PC-9 (cell line): ENCODE measurements at regions not wholly inside any gene's neighbourhood (a gene's known extent, or its start where the extent isn't known, plus 50 kb on each side); places are given as distances from the start of the nearest gene placed in this dataset.

Experiments
- BruUV-seq: library from RNA; stranded (reverse); fragments of 400-500 nt; replicated peaks from 2 replicates; lab custom pipeline; 2021; lab: Mats Ljungman, UMichigan
- CTCF ChIA-PET: fragments of 300-600 bp; sonication (Branson Sonifier 250); formaldehyde crosslinking; loops from one replicate; lab custom pipeline; 2022; ENCODE audit warnings: antibody characterized with exemption; lab: Charles Lee
- POLR2A ChIA-PET: fragments of 300-600 bp; sonication (Branson Sonifier 250); formaldehyde crosslinking; loops from one replicate; lab custom pipeline; 2022; ENCODE audit warnings: antibody characterized with exemption; ENCODE audit not compliant: unreplicated experiment; lab: Charles Lee
- DNase-seq, 2 experiments: peaks; one replicate each; pipeline versions ENCODE4 v3.0.0 to v3.0.0-alpha.2; 2015 to 2022; ENCODE audit warnings: mixed read lengths in 1 of 2
- H2AFZ ChIP-seq: fragments of 200-600 bp; sonication (generic); 2 replicates; pipeline ENCODE4 v1.8.1; 2017; ENCODE audit warnings: antibody characterized with exemption
- H3F3A ChIP-seq: fragments of 200-600 bp; sonication (generic); 2 replicates; pipeline ENCODE4 v1.8.1; 2017; ENCODE audit warnings: antibody characterized with exemption, mild to moderate bottlenecking, low read depth; ENCODE audit not compliant: insufficient read depth
- H3K27ac ChIP-seq: fragments of 200-600 bp; sonication (generic); 2 replicates; pipeline ENCODE4 v1.6.1; 2016; ENCODE audit warnings: mixed run types
- H3K27me3 ChIP-seq: fragments of 200-600 bp; sonication (generic); 2 replicates; pipeline ENCODE4 v1.6.1; 2016; ENCODE audit warnings: low read depth, mixed run types; ENCODE audit not compliant: insufficient read depth
- H3K36me3 ChIP-seq: fragments of 200-600 bp; sonication (generic); 2 replicates; pipeline ENCODE4 v1.6.1; 2016; ENCODE audit warnings: low read depth, mixed run types
- H3K4me1 ChIP-seq: fragments of 200-600 bp; sonication (generic); replicated peaks from 2 replicates; pipeline ENCODE4 v1.6.1; 2016; ENCODE audit warnings: mixed run types; ENCODE audit not compliant: insufficient read depth
- H3K4me2 ChIP-seq: fragments of 200-600 bp; sonication (generic); 2 replicates; pipeline ENCODE4 v1.6.1; 2017; ENCODE audit warnings: mixed run types
- H3K4me3 ChIP-seq: fragments of 200-600 bp; sonication (generic); 2 replicates; pipeline ENCODE4 v1.6.1; 2016; ENCODE audit warnings: mixed run types
- H3K79me2 ChIP-seq: fragments of 200-600 bp; sonication (generic); 2 replicates; pipeline ENCODE4 v1.6.1; 2017; ENCODE audit warnings: low read depth, mixed run types
- H3K9me2 ChIP-seq: fragments of 200-600 bp; sonication (generic); 2 replicates; pipeline ENCODE4 v1.8.1; 2017; ENCODE audit warnings: mild to moderate bottlenecking; ENCODE audit not compliant: insufficient read depth
- H3K9me3 ChIP-seq: fragments of 200-600 bp; sonication (generic); 2 replicates; pipeline ENCODE4 v1.8.1; 2016; ENCODE audit warnings: low read depth; ENCODE audit not compliant: insufficient read depth
- H4K20me1 ChIP-seq: fragments of 200-600 bp; sonication (generic); 2 replicates; pipeline ENCODE4 v1.8.1; 2017; ENCODE audit not compliant: insufficient read depth
- CTCF ChIP-seq: fragments of 200-600 bp; sonication (generic); conservative IDR thresholded peaks from 2 replicates; pipeline ENCODE4 v1.6.1; 2017; ENCODE audit warnings: mixed run types, antibody characterized with exemption, mild to moderate bottlenecking, moderate library complexity
- EZH2 ChIP-seq: fragments of 200-600 bp; sonication (generic); IDR thresholded peaks from 2 replicates; pipeline ENCODE4 v1.8.0; 2017; ENCODE audit warnings: antibody characterized with exemption, low read depth
- intact Hi-C: fragments of 100-400 bp; cut with micrococcal nuclease; formaldehyde crosslinking; loops from one replicate; pipeline ENCODE4 v1.10.0; 2022; ENCODE audit not compliant: unreplicated experiment

- Histone ChIP-seq H4K20me1 (no peaks in the 10 kb centered on the region), H3K9me2 (no peaks in the 10 kb centered on the region), H3K36me3 (no peaks in the 10 kb centered on the region), H3K79me2 (no peaks in the 10 kb centered on the region), H3K9me3 (no peaks in the 10 kb centered on the region), H3F3A (no peaks in the 10 kb centered on the region), H3K4me1 (no peaks in the 10 kb centered on the region), H3K27ac (no peak overlapping the region), H3K4me2 (no peak overlapping the region), H2AFZ (no peak overlapping the region), H3K4me3 (no peak overlapping the region), H3K27me3 (no peaks in the 10 kb centered on the region)
- ChIA-PET POLR2A (no interaction called here), CTCF (no interaction called here)
- no TSS peak for BruUV-seq
- TF ChIP-seq CTCF (no peak), EZH2 (no peak)
- no peak for DNase-seq
- intact Hi-C loops = no loop called here
These were observed 596.7 kb upstream of the UBE2E2 start for GRCh38 chr3:22606461-22606860.

DNA sequence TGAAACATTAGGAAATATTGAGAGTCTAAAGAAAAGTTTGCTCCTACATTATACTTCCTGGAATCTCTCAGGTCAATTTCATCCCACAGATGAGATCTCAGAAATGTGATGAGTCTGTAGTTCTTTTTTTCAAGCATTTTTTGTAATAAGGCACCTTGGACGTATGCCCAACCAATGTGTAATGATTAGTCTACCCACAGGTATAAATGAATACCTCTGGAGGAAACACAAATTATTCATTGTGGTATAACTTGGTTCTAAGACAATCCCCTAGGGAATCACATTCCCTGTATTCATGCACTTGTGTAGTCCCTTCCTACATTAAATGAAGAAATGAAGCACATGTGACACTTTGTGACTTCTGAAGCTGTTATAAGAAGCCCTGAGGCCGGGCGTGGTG, 596.2 kb upstream of the UBE2E2 start:
- no peaks in the 10 kb centered on the region for H3K36me3 ChIP-seq
- H3F3A ChIP-seq = no peaks in the 10 kb centered on the region
- H3K27ac ChIP-seq = no peak overlapping the region
- ChIA-PET CTCF (no interaction called here), POLR2A (no interaction called here)
- intact Hi-C loops = no loop called here
- no peaks in the 10 kb centered on the region for H3K9me3 ChIP-seq
- BruUV-seq = no TSS peak
- no peak overlapping the region for H2AFZ ChIP-seq
- no peaks in the 10 kb centered on the region for H3K9me2 ChIP-seq
- H3K4me2 ChIP-seq = no peak overlapping the region
- H4K20me1 ChIP-seq = no peaks in the 10 kb centered on the region
- H3K4me1 ChIP-seq = no peaks in the 10 kb centered on the region
- no peak for DNase-seq
- TF ChIP-seq EZH2 (no peak), CTCF (no peak)
- H3K4me3 ChIP-seq = no peak overlapping the region
- H3K27me3 ChIP-seq = no peaks in the 10 kb centered on the region
- H3K79me2 ChIP-seq = no peaks in the 10 kb centered on the region

DNA sequence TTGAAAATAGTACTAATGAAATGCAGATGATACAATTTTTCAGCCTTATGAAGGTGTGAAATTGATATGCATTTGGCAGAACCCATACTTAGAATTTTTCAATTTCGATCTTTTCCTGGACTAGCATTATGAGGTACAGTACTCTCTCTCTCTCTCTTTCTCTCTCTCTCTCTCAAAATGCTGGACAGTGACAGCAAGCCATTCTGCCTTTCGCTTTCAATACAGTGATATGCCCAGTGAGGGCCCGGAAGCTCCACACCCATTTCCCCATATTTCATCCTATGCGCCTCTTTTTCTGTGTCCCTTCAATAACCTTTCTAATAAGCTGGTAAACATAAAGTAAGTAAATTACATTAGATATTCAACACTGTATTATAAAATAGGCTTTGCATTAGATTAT, 595.0 kb upstream of the UBE2E2 start:
- H4K20me1 ChIP-seq = no peaks in the 10 kb centered on the region
- DNase-seq = no peak
- no peak overlapping the region for H3K27ac ChIP-seq
- no peaks in the 10 kb centered on the region for H3K4me1 ChIP-seq
- no peaks in the 10 kb centered on the region for H3K36me3 ChIP-seq
- H2AFZ ChIP-seq = no peak overlapping the region
- no peaks in the 10 kb centered on the region for H3K27me3 ChIP-seq
- BruUV-seq = no TSS peak
- no peak for TF ChIP-seq CTCF
- no peak for TF ChIP-seq EZH2
- CTCF ChIA-PET = no interaction called here
- H3K9me2 ChIP-seq = no peaks in the 10 kb centered on the region
- POLR2A ChIA-PET = no interaction called here
- no peaks in the 10 kb centered on the region for H3K9me3 ChIP-seq
- intact Hi-C loops = no loop called here
- no peaks in the 10 kb centered on the region for H3F3A ChIP-seq
- H3K4me2 ChIP-seq = no peak overlapping the region
- H3K79me2 ChIP-seq = no peaks in the 10 kb centered on the region
- H3K4me3 ChIP-seq = no peak overlapping the region
